ENCODE measurements at regions not wholly inside any gene's neighbourhood (a gene's known extent, or its start where the extent isn't known, plus 50 kb on each side); places are given as distances from the start of the nearest gene placed in this dataset.
"Not testable (repeated sequence)": the region's sequence is repeated elsewhere in the genome, so short reads cannot be mapped to it uniquely, and the experiment has no call there.

- DNase-seq (ENCODE audit: low read depth in 2 of 2): no peak
Measured at GRCh38 chr9:117649126-117649525, 55.1 kb upstream of the TLR4 start.

GRCh38 chr9:117644932-117645636, 59.1 kb upstream of the TLR4 start:
- no peak for DNase-seq (ENCODE audit: low read depth in 2 of 2)

GRCh38 chr9:117644133-117644931, 59.9 kb upstream of the TLR4 start:
- DNase-seq (ENCODE audit: low read depth in 2 of 2): peak in 1 of 2 donors; percentile 8

GRCh38 chr9:117643288-117643654, 60.9 kb upstream of the TLR4 start:
- no peak for DNase-seq (ENCODE audit: low read depth in 2 of 2)

GRCh38 chr9:117642571-117643287, 61.5 kb upstream of the TLR4 start:
- not testable (repeated sequence) for DNase-seq (ENCODE audit: low read depth in 2 of 2)

- DNase-seq (ENCODE audit: low read depth in 2 of 2): no peak
Measured at GRCh38 chr9:117636681-117637080, 67.5 kb upstream of the TLR4 start.

- no peak for DNase-seq (ENCODE audit: low read depth in 2 of 2)
Measured at GRCh38 chr9:117625154-117625553, 79.0 kb upstream of the TLR4 start.

- no peak for DNase-seq (ENCODE audit: low read depth in 2 of 2)
Measured at GRCh38 chr9:117624106-117624505, 80.1 kb upstream of the TLR4 start.

- no peak for DNase-seq (ENCODE audit: low read depth in 2 of 2)
Measured at GRCh38 chr9:117622347-117622746, 81.9 kb upstream of the TLR4 start.

GRCh38 chr9:117616431-117616831, 87.8 kb upstream of the TLR4 start:
- no peak for DNase-seq (ENCODE audit: low read depth in 2 of 2)

GRCh38 chr9:117612317-117612716, 91.9 kb upstream of the TLR4 start:
- DNase-seq (ENCODE audit: low read depth in 2 of 2): no peak

- DNase-seq (ENCODE audit: low read depth in 2 of 2): no peak
Measured at GRCh38 chr9:117597977-117598376, 106.2 kb upstream of the TLR4 start.

GRCh38 chr9:117596678-117597077, 107.5 kb upstream of the TLR4 start:
- DNase-seq (ENCODE audit: low read depth in 2 of 2): no peak

GRCh38 chr9:117595650-117596049, 108.6 kb upstream of the TLR4 start:
- DNase-seq (ENCODE audit: low read depth in 2 of 2): no peak

GRCh38 chr9:117587263-117587662, 116.9 kb upstream of the TLR4 start:
- no peak for DNase-seq (ENCODE audit: low read depth in 2 of 2)

GRCh38 chr9:117574099-117574498, 130.1 kb upstream of the TLR4 start:
- no peak for DNase-seq (ENCODE audit: low read depth in 2 of 2)

GRCh38 chr9:117564839-117565238, 139.4 kb upstream of the TLR4 start:
- DNase-seq (ENCODE audit: low read depth in 2 of 2): no peak

GRCh38 chr9:117561761-117562160, 142.4 kb upstream of the TLR4 start:
- no peak for DNase-seq (ENCODE audit: low read depth in 2 of 2)

- no peak for DNase-seq (ENCODE audit: low read depth in 2 of 2)
Measured at GRCh38 chr9:117555964-117556629, 141.2 kb upstream of the ASTN2 start.

GRCh38 chr9:117552811-117553210, 138.0 kb upstream of the ASTN2 start:
- no peak for DNase-seq (ENCODE audit: low read depth in 2 of 2)

GRCh38 chr9:117551171-117551570, 136.3 kb upstream of the ASTN2 start:
- DNase-seq (ENCODE audit: low read depth in 2 of 2): no peak

GRCh38 chr9:117549444-117549843, 134.6 kb upstream of the ASTN2 start:
- no peak for DNase-seq (ENCODE audit: low read depth in 2 of 2)
